Endothelial cell of umbilical vein (primary cell): ENCODE measurements at regions not wholly inside any gene's neighbourhood (a gene's known extent, or its start where the extent isn't known, plus 50 kb on each side); places are given as distances from the start of the nearest gene placed in this dataset.
A peak's percentile ranks its signal among the peaks of the same experiment; 100 is the strongest.

Experiments used
- BruUV-seq: library from RNA; stranded (reverse); fragments of 400-500 nt; replicated peaks from 2 replicates; lab custom pipeline; 2021; lab: Mats Ljungman, UMichigan
- CTCF ChIA-PET: fragments of 300-600, 350-600 bp; sonication (Branson Sonifier 250); formaldehyde crosslinking; loops from one replicate; lab custom pipeline; 2021; ENCODE audit warnings: antibody characterized with exemption, inconsistent platforms; lab: Charles Lee
- POLR2A ChIA-PET: fragments of 300-600, 350-600 bp; sonication (Branson Sonifier 250); formaldehyde crosslinking; loops from one replicate; lab custom pipeline; 2021; ENCODE audit warnings: antibody characterized with exemption, inconsistent platforms; lab: Charles Lee
- DNase-seq: peaks from one replicate; pipeline ENCODE4 v3.0.0-alpha.2; 2011; ENCODE audit warnings: low read depth, low spot score
- FAIRE-seq: peaks from 2 replicates; lab custom pipeline; 2011; peaks lifted over from hg19 to GRCh38; lab: Jason Lieb, UNC
- H2AFZ ChIP-seq: 2 replicates; pipeline ENCODE4 v1.6.0; 2012; ENCODE audit warnings: low read depth, low read length, control low read depth, inconsistent platforms
- H3K27ac ChIP-seq: 2 replicates; pipeline ENCODE4 v1.5.1; 2011; ENCODE audit warnings: low read depth, mild to moderate bottlenecking, control low read depth, low read length, moderate library complexity; ENCODE audit not compliant: insufficient read depth
- H3K27me3 ChIP-seq, 2 experiments: 2 replicates each; pipeline versions ENCODE4 v1.6.0 to v1.6.1; 2011; ENCODE audit warnings: low read length in 2 of 2, mixed read lengths in 1 of 2; ENCODE audit not compliant: control insufficient read depth in 2 of 2, insufficient read depth in 2 of 2
- H3K36me3 ChIP-seq, 2 experiments: 2 replicates in 1 of 2; 3 replicates in 1 of 2; pipeline ENCODE4 v1.5.1; 2011; ENCODE audit warnings: low read length in 2 of 2, mild to moderate bottlenecking in 1 of 2, moderate library complexity in 1 of 2; ENCODE audit not compliant: control insufficient read depth in 2 of 2, insufficient read depth in 2 of 2; ENCODE audit errors: extremely low read depth in 1 of 2
- H3K4me1 ChIP-seq: 3 replicates; pipeline ENCODE4 v1.5.1; 2011; ENCODE audit warnings: mild to moderate bottlenecking, low read length; ENCODE audit not compliant: control insufficient read depth, insufficient read depth; ENCODE audit errors: extremely low read depth
- H3K4me2 ChIP-seq: 2 replicates; pipeline ENCODE4 v1.6.1; 2011; ENCODE audit warnings: low read length, control low read depth, mixed read lengths; ENCODE audit not compliant: insufficient read depth
- H3K4me3 ChIP-seq, 3 experiments: fragments of 200-600 bp in 1 of 3; sonication (generic), shearing (Covaris generic) in 1 of 3; replicated peaks in 1 of 3; 2 replicates each; pipeline ENCODE4 v1.5.1; 2011 to 2016; ENCODE audit warnings: control low read depth in 3 of 3, low read length in 3 of 3, mild to moderate bottlenecking in 2 of 3, inconsistent platforms in 1 of 3, low read depth in 1 of 3, moderate library complexity in 1 of 3; ENCODE audit not compliant: insufficient read depth in 1 of 3
- H3K79me2 ChIP-seq: 2 replicates; pipeline ENCODE4 v1.6.0; 2012; ENCODE audit warnings: low read length, inconsistent platforms; ENCODE audit not compliant: control insufficient read depth, insufficient read depth
- H3K9ac ChIP-seq: replicated peaks from 2 replicates; pipeline ENCODE3; 2011; ENCODE audit warnings: low read length, control low read depth; ENCODE audit not compliant: insufficient read depth; ENCODE audit errors: extremely low read depth
- H3K9me1 ChIP-seq: replicated peaks from 3 replicates; pipeline ENCODE4 v1.6.0; 2011; ENCODE audit warnings: mild to moderate bottlenecking, low read length; ENCODE audit not compliant: control insufficient read depth, insufficient read depth; ENCODE audit errors: extremely low read depth
- H3K9me3 ChIP-seq: replicated peaks from 2 replicates; pipeline ENCODE4 v1.5.1; 2012; ENCODE audit warnings: low read length, inconsistent platforms; ENCODE audit not compliant: control insufficient read depth, insufficient read depth
- H4K20me1 ChIP-seq: replicated peaks from 2 replicates; pipeline ENCODE3; 2011; ENCODE audit warnings: mild to moderate bottlenecking, low read length; ENCODE audit not compliant: control insufficient read depth, insufficient read depth; ENCODE audit errors: extremely low read depth
- EZH2 ChIP-seq: IDR thresholded peaks from 2 replicates; pipeline ENCODE4 v1.6.1; 2012; ENCODE audit warnings: borderline replicate concordance, low read depth, mild to moderate bottlenecking, moderate library complexity, low read length, inconsistent platforms; ENCODE audit not compliant: severe bottlenecking
- FOS ChIP-seq: IDR thresholded peaks from 2 replicates; pipeline ENCODE4 v1.6.1; 2011; ENCODE audit warnings: mild to moderate bottlenecking, low read length, moderate library complexity, borderline replicate concordance; ENCODE audit not compliant: insufficient read depth
- GATA2 ChIP-seq: IDR thresholded peaks from 2 replicates; pipeline ENCODE4 v1.7.0; 2011; ENCODE audit warnings: low read depth, mild to moderate bottlenecking, moderate library complexity, mixed read lengths, low read length; ENCODE audit not compliant: insufficient read length, insufficient read depth
- JUN ChIP-seq: IDR thresholded peaks from 2 replicates; pipeline ENCODE4 v1.6.1; 2011; ENCODE audit warnings: borderline replicate concordance, low read depth; ENCODE audit not compliant: insufficient read length, insufficient read depth
- MYC ChIP-seq: IDR thresholded peaks from one replicate; pipeline ENCODE4 v1.6.1; 2011; ENCODE audit warnings: mild to moderate bottlenecking, low read depth, low read length
- POLR2AphosphoS5 ChIP-seq: IDR thresholded peaks from 2 replicates; pipeline ENCODE4 v1.6.1; 2012; ENCODE audit warnings: low read depth, mild to moderate bottlenecking, control low read depth, low read length, moderate library complexity; ENCODE audit not compliant: insufficient read depth
- dilution Hi-C: fragments of 300-500 bp; cut with MboI; formaldehyde crosslinking; loops from one replicate; pipeline ENCODE4 v1.15.0; 2019; ENCODE audit warnings: low sequenced_read_pairs; ENCODE audit not compliant: extremely low pct_ligation_motif_present
- intact Hi-C: fragments of 100-400 bp; cut with micrococcal nuclease; formaldehyde crosslinking; loops from one replicate; pipeline ENCODE4 v1.10.0; 2022
- TF ChIP-seq, protein P1 (sequence below): IDR thresholded peaks from 2 replicates; pipeline ENCODE4 v1.6.1; 2011; ENCODE audit not compliant: insufficient read depth, insufficient read length
- TF ChIP-seq, protein P2 (sequence below), 2 donors: IDR thresholded peaks; 1 replicate in 1 of 2; 2 replicates in 1 of 2; pipeline ENCODE4 v1.5.1; 2011; ENCODE audit warnings: low read length in 2 of 2, mild to moderate bottlenecking in 2 of 2, moderate library complexity in 2 of 2, control low read depth in 1 of 2, inconsistent platforms in 1 of 2, low read depth in 1 of 2; ENCODE audit not compliant: insufficient read depth in 1 of 2; ENCODE audit errors: extremely low read depth in 1 of 2

- Histone ChIP-seq H4K20me1 (no peaks in the 10 kb centered on the region), H3K9ac (no peak overlapping the region), H3K4me3 (no peak overlapping the region), H3K9me3 (no peaks in the 10 kb centered on the region), H3K79me2 (no peaks in the 10 kb centered on the region), H3K9me1 (no peaks in the 10 kb centered on the region), H2AFZ (no peak overlapping the region), H3K4me2 (no peak overlapping the region), H3K27me3 (no peaks in the 10 kb centered on the region), H3K4me1 (no peaks in the 10 kb centered on the region), H3K36me3 (no peaks in the 10 kb centered on the region), H3K27ac (no peak overlapping the region)
- no TSS peak for BruUV-seq
- FAIRE-seq, result no peak
- peak; percentile 64 for DNase-seq
- TF ChIP-seq MYC (no peak), EZH2 (no peak), POLR2AphosphoS5 (no peak), JUN (peak; percentile 53), FOS (no peak), GATA2 (peak; percentile 11)
- TF ChIP-seq, protein P1, sequence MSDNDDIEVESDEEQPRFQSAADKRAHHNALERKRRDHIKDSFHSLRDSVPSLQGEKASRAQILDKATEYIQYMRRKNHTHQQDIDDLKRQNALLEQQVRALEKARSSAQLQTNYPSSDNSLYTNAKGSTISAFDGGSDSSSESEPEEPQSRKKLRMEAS, result no peak
- TF ChIP-seq, protein P2, sequence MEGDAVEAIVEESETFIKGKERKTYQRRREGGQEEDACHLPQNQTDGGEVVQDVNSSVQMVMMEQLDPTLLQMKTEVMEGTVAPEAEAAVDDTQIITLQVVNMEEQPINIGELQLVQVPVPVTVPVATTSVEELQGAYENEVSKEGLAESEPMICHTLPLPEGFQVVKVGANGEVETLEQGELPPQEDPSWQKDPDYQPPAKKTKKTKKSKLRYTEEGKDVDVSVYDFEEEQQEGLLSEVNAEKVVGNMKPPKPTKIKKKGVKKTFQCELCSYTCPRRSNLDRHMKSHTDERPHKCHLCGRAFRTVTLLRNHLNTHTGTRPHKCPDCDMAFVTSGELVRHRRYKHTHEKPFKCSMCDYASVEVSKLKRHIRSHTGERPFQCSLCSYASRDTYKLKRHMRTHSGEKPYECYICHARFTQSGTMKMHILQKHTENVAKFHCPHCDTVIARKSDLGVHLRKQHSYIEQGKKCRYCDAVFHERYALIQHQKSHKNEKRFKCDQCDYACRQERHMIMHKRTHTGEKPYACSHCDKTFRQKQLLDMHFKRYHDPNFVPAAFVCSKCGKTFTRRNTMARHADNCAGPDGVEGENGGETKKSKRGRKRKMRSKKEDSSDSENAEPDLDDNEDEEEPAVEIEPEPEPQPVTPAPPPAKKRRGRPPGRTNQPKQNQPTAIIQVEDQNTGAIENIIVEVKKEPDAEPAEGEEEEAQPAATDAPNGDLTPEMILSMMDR (IDR thresholded peaks at IDR 0.05; ENCODE audit: extremely low read depth in 1 of 2, insufficient read depth in 1 of 2, low read depth in 1 of 2, low read length in 2 of 2), result no peak
- ChIA-PET POLR2A (no interaction called here), CTCF (interaction anchor here (1.1 to 1.9 kb wide), 3 partner anchors 14 to 21 kb away, joined by 3 to 10 read pairs (median 4); no protein-coding TSS in a partner anchor)
- dilution Hi-C loops (no loop called here), intact Hi-C loops (loop anchor here (1.0 kb wide), 1 partner anchor 21 kb away; no protein-coding TSS in a partner anchor)
These were observed 195.5 kb upstream of the CLINT1 start for GRCh38 chr5:158054223-158055110.
